ENCODE measurements at regions not wholly inside any gene's neighbourhood (a gene's known extent, or its start where the extent isn't known, plus 50 kb on each side); places are given as distances from the start of the nearest gene placed in this dataset.

- Mint-ChIP-seq H3K4me3 (no peak overlapping the region), H3K9me3 (peaks cover 12% of the 10 kb centered on the region), H3K36me3 (ENCODE audit: low read depth) (no peaks in the 10 kb centered on the region), H3K4me1 (ENCODE audit: low read depth) (no peaks in the 10 kb centered on the region), H3K27ac (no peak overlapping the region), H3K27me3 (no peaks in the 10 kb centered on the region)
Measured at GRCh38 chr11:39236916-39237315, 2222.5 kb downstream of the LRRC4C start.

- Mint-ChIP-seq H3K9me3 (peaks cover 18% of the 10 kb centered on the region), H3K36me3 (ENCODE audit: low read depth) (no peaks in the 10 kb centered on the region), H3K4me1 (ENCODE audit: low read depth) (no peaks in the 10 kb centered on the region), H3K27me3 (no peaks in the 10 kb centered on the region), H3K27ac (no peak overlapping the region), H3K4me3 (no peak overlapping the region)
Measured at GRCh38 chr11:39221550-39222138, 2237.8 kb downstream of the LRRC4C start.

- no peaks in the 10 kb centered on the region for H3K4me1 Mint-ChIP-seq (ENCODE audit: low read depth)
- peaks cover 21% of the 10 kb centered on the region for H3K9me3 Mint-ChIP-seq
- no peak overlapping the region for H3K4me3 Mint-ChIP-seq
- no peak overlapping the region for H3K27ac Mint-ChIP-seq
- no peaks in the 10 kb centered on the region for H3K36me3 Mint-ChIP-seq (ENCODE audit: low read depth)
- H3K27me3 Mint-ChIP-seq = no peaks in the 10 kb centered on the region
Measured at GRCh38 chr11:39220501-39221230, 2238.8 kb downstream of the LRRC4C start.

GRCh38 chr11:39220069-39220468, 2239.4 kb downstream of the LRRC4C start:
- H3K4me3 Mint-ChIP-seq = no peak overlapping the region

GRCh38 chr11:39209981-39210380, 2249.5 kb downstream of the LRRC4C start:
- no peak overlapping the region for H3K27ac Mint-ChIP-seq
- no peak overlapping the region for H3K4me3 Mint-ChIP-seq
- no peaks in the 10 kb centered on the region for H3K27me3 Mint-ChIP-seq
- peaks cover 10% of the 10 kb centered on the region for H3K9me3 Mint-ChIP-seq
- no peaks in the 10 kb centered on the region for H3K4me1 Mint-ChIP-seq (ENCODE audit: low read depth)
- H3K36me3 Mint-ChIP-seq (ENCODE audit: low read depth) = no peaks in the 10 kb centered on the region

More at GRCh38 chr11:39220069-39220468, 2239.4 kb downstream of the LRRC4C start:
- no peaks in the 10 kb centered on the region for H3K36me3 Mint-ChIP-seq (ENCODE audit: low read depth)
- peaks cover 21% of the 10 kb centered on the region for H3K9me3 Mint-ChIP-seq
- H3K4me1 Mint-ChIP-seq (ENCODE audit: low read depth) = no peaks in the 10 kb centered on the region
- H3K27me3 Mint-ChIP-seq = no peaks in the 10 kb centered on the region
- no peak overlapping the region for H3K27ac Mint-ChIP-seq

GRCh38 chr11:39205236-39205995, 2254.0 kb downstream of the LRRC4C start:
- H3K9me3 Mint-ChIP-seq = peaks cover 11% of the 10 kb centered on the region
- H3K27me3 Mint-ChIP-seq = no peaks in the 10 kb centered on the region
- H3K36me3 Mint-ChIP-seq (ENCODE audit: low read depth) = no peaks in the 10 kb centered on the region
- no peak overlapping the region for H3K4me3 Mint-ChIP-seq
- H3K4me1 Mint-ChIP-seq (ENCODE audit: low read depth) = no peaks in the 10 kb centered on the region
- no peak overlapping the region for H3K27ac Mint-ChIP-seq

- no peaks in the 10 kb centered on the region for H3K36me3 Mint-ChIP-seq (ENCODE audit: low read depth)
- H3K4me3 Mint-ChIP-seq = no peak overlapping the region
- H3K4me1 Mint-ChIP-seq (ENCODE audit: low read depth) = no peaks in the 10 kb centered on the region
- H3K27me3 Mint-ChIP-seq = no peaks in the 10 kb centered on the region
- no peak overlapping the region for H3K27ac Mint-ChIP-seq
- peaks cover 3% of the 10 kb centered on the region for H3K9me3 Mint-ChIP-seq
Measured at GRCh38 chr11:39192671-39193070, 2266.8 kb downstream of the LRRC4C start.

GRCh38 chr11:39190751-39191150, 2268.7 kb downstream of the LRRC4C start:
- Mint-ChIP-seq H3K27me3 (no peaks in the 10 kb centered on the region), H3K27ac (no peak overlapping the region), H3K9me3 (peaks cover 3% of the 10 kb centered on the region), H3K4me3 (no peak overlapping the region), H3K4me1 (ENCODE audit: low read depth) (no peaks in the 10 kb centered on the region), H3K36me3 (ENCODE audit: low read depth) (no peaks in the 10 kb centered on the region)

- Mint-ChIP-seq H3K4me3 (no peak overlapping the region), H3K36me3 (ENCODE audit: low read depth) (no peaks in the 10 kb centered on the region), H3K27ac (no peak overlapping the region), H3K4me1 (ENCODE audit: low read depth) (no peaks in the 10 kb centered on the region), H3K27me3 (no peaks in the 10 kb centered on the region), H3K9me3 (no peaks in the 10 kb centered on the region)
Measured at GRCh38 chr11:39177678-39178077, 2281.8 kb downstream of the LRRC4C start.

- H3K27ac Mint-ChIP-seq = no peak overlapping the region
- no peak overlapping the region for H3K4me3 Mint-ChIP-seq
- no peaks in the 10 kb centered on the region for H3K36me3 Mint-ChIP-seq (ENCODE audit: low read depth)
- no peaks in the 10 kb centered on the region for H3K27me3 Mint-ChIP-seq
- peaks cover 3% of the 10 kb centered on the region for H3K9me3 Mint-ChIP-seq
- no peaks in the 10 kb centered on the region for H3K4me1 Mint-ChIP-seq (ENCODE audit: low read depth)
Measured at GRCh38 chr11:39174965-39175364, 2284.5 kb downstream of the LRRC4C start.

- Mint-ChIP-seq H3K36me3 (ENCODE audit: low read depth) (no peaks in the 10 kb centered on the region), H3K4me3 (no peak overlapping the region), H3K27me3 (no peaks in the 10 kb centered on the region), H3K4me1 (ENCODE audit: low read depth) (no peaks in the 10 kb centered on the region), H3K9me3 (peaks cover 3% of the 10 kb centered on the region), H3K27ac (no peak overlapping the region)
Measured at GRCh38 chr11:39174196-39174595, 2285.3 kb downstream of the LRRC4C start.

GRCh38 chr11:39165021-39165420, 2294.4 kb downstream of the LRRC4C start:
- Mint-ChIP-seq H3K27ac (no peak overlapping the region), H3K4me1 (ENCODE audit: low read depth) (no peaks in the 10 kb centered on the region), H3K9me3 (no peaks in the 10 kb centered on the region), H3K4me3 (no peak overlapping the region), H3K36me3 (ENCODE audit: low read depth) (no peaks in the 10 kb centered on the region), H3K27me3 (no peaks in the 10 kb centered on the region)

GRCh38 chr11:39149214-39149613, 2310.2 kb downstream of the LRRC4C start:
- Mint-ChIP-seq H3K36me3 (ENCODE audit: low read depth) (no peaks in the 10 kb centered on the region), H3K9me3 (peaks cover 17% of the 10 kb centered on the region), H3K27me3 (no peaks in the 10 kb centered on the region), H3K27ac (no peak overlapping the region), H3K4me1 (ENCODE audit: low read depth) (no peaks in the 10 kb centered on the region), H3K4me3 (no peak overlapping the region)

- Mint-ChIP-seq H3K4me3 (no peak overlapping the region), H3K9me3 (peaks cover 17% of the 10 kb centered on the region), H3K36me3 (ENCODE audit: low read depth) (no peaks in the 10 kb centered on the region), H3K4me1 (ENCODE audit: low read depth) (no peaks in the 10 kb centered on the region), H3K27me3 (no peaks in the 10 kb centered on the region), H3K27ac (no peak overlapping the region)
Measured at GRCh38 chr11:39145346-39145745, 2314.1 kb downstream of the LRRC4C start.

GRCh38 chr11:39144351-39145130, 2314.9 kb downstream of the LRRC4C start:
- Mint-ChIP-seq H3K4me3 (no peak overlapping the region), H3K4me1 (ENCODE audit: low read depth) (no peaks in the 10 kb centered on the region), H3K27me3 (no peaks in the 10 kb centered on the region), H3K9me3 (peaks cover 12% of the 10 kb centered on the region), H3K36me3 (ENCODE audit: low read depth) (no peaks in the 10 kb centered on the region), H3K27ac (no peak overlapping the region)
